ENCODE measurements at regions not wholly inside any gene's neighbourhood (a gene's known extent, or its start where the extent isn't known, plus 50 kb on each side); places are given as distances from the start of the nearest gene placed in this dataset.

GRCh38 chr3:70873686-70874085 is 561.2 kb upstream of the MDFIC2 start (continued):
- no peak for TF ChIP-seq CTCF (IDR thresholded peaks at IDR 0.05; ENCODE audit: low read depth, low read length, missing input control)
- no peak for TF ChIP-seq GABPA (IDR thresholded peaks at IDR 0.05 in 1 of 2, conservative IDR thresholded peaks at IDR 0.05 in 1 of 2)
- TF ChIP-seq MAX (IDR thresholded peaks at IDR 0.05) = no peak

- H3K9me3 ChIP-seq (ENCODE audit: control insufficient read depth in 4 of 4, low read length in 3 of 4) = peaks cover 0 to 6% (median 2%) of the 10 kb centered on the region in 4 donors
- H3K4me3 ChIP-seq (ENCODE audit: low read depth in 1 of 3, low read length in 3 of 3) = no peak overlapping the region
- no peak for DNase-seq (ENCODE audit: low spot score)
- H3K36me3 ChIP-seq (ENCODE audit: control insufficient read depth in 4 of 4, insufficient read depth in 3 of 4, low read depth in 1 of 4, low read length in 3 of 4) = no peaks in the 10 kb centered on the region
- 84% methylated on average over 4 of the region's 4 CpGs for WGBS
- no peaks in the 10 kb centered on the region for H3K4me1 ChIP-seq (ENCODE audit: control insufficient read depth in 4 of 4, insufficient read depth in 4 of 4, low read length in 3 of 4)
- H3K9ac ChIP-seq (ENCODE audit: low read depth in 1 of 2, low read length in 2 of 2) = no peak overlapping the region
- H3K27me3 ChIP-seq (ENCODE audit: control insufficient read depth in 4 of 4, insufficient read depth in 4 of 4, low read length in 3 of 4) = no peaks in the 10 kb centered on the region
- TF ChIP-seq RAD21 (IDR thresholded peaks at IDR 0.05) (no peak), HNF4A (conservative IDR thresholded peaks at IDR 0.05) (no peak), ZBTB33 (IDR thresholded peaks at IDR 0.05) (no peak), NR2F2 (IDR thresholded peaks at IDR 0.05) (peak; percentile 50), SP1 (IDR thresholded peaks at IDR 0.05) (no peak)
- H3K27ac ChIP-seq (ENCODE audit: low read depth in 1 of 2, low read length in 2 of 2) = no peak overlapping the region
Observed at GRCh38 chr3:70871909-70872656, 559.6 kb upstream of the MDFIC2 start.

- no peak for TF ChIP-seq ZBTB33 (IDR thresholded peaks at IDR 0.05)
- TF ChIP-seq CTCF (IDR thresholded peaks at IDR 0.05; ENCODE audit: low read depth, low read length, missing input control) = no peak
- no peak for TF ChIP-seq HNF4A (conservative IDR thresholded peaks at IDR 0.05)
- TF ChIP-seq RXRA (IDR thresholded peaks at IDR 0.05) = no peak
- no peak for TF ChIP-seq REST (IDR thresholded peaks at IDR 0.05)
- TF ChIP-seq MAX (IDR thresholded peaks at IDR 0.05) = no peak
- no peak for TF ChIP-seq JUND (IDR thresholded peaks at IDR 0.05)
- TF ChIP-seq ATF3 (IDR thresholded peaks at IDR 0.05) = no peak
- no peak for TF ChIP-seq SP1 (IDR thresholded peaks at IDR 0.05)
- TF ChIP-seq HNF4G (IDR thresholded peaks at IDR 0.05) = no peak
- TF ChIP-seq EGR1 (IDR thresholded peaks at IDR 0.05; ENCODE audit: low read depth in 2 of 2) = no peak
- TF ChIP-seq FOXA1 (IDR thresholded peaks at IDR 0.05) = no peak
- TF ChIP-seq GABPA (IDR thresholded peaks at IDR 0.05 in 1 of 2, conservative IDR thresholded peaks at IDR 0.05 in 1 of 2) = no peak
- no peak for TF ChIP-seq TAF1 (conservative IDR thresholded peaks at IDR 0.05)
- H3K9ac ChIP-seq (ENCODE audit: low read depth in 1 of 2, low read length in 2 of 2) = no peak overlapping the region
- H3K27ac ChIP-seq (ENCODE audit: low read depth in 1 of 2, low read length in 2 of 2) = no peak overlapping the region
- H3K36me3 ChIP-seq (ENCODE audit: control insufficient read depth in 4 of 4, insufficient read depth in 3 of 4, low read depth in 1 of 4, low read length in 3 of 4) = no peaks in the 10 kb centered on the region
- H3K4me1 ChIP-seq (ENCODE audit: control insufficient read depth in 4 of 4, insufficient read depth in 4 of 4, low read length in 3 of 4) = no peaks in the 10 kb centered on the region
- H3K4me3 ChIP-seq (ENCODE audit: low read depth in 1 of 3, low read length in 3 of 3) = no peak overlapping the region
- DNase-seq (ENCODE audit: low spot score) = no peak
- no peaks in the 10 kb centered on the region for H3K27me3 ChIP-seq (ENCODE audit: control insufficient read depth in 4 of 4, insufficient read depth in 4 of 4, low read length in 3 of 4)
- H3K9me3 ChIP-seq (ENCODE audit: control insufficient read depth in 4 of 4, low read length in 3 of 4) = peaks cover 0 to 6% (median 1%) of the 10 kb centered on the region in 4 donors
Observed at GRCh38 chr3:70870576-70870975, 558.1 kb upstream of the MDFIC2 start.

Data from liver (tissue), 8 donors.